ENCODE measurements at regions not wholly inside any gene's neighbourhood (a gene's known extent, or its start where the extent isn't known, plus 50 kb on each side); places are given as distances from the start of the nearest gene placed in this dataset.
"Not testable (repeated sequence)": the region's sequence is repeated elsewhere in the genome, so short reads cannot be mapped to it uniquely, and the experiment has no call there.

DNA sequence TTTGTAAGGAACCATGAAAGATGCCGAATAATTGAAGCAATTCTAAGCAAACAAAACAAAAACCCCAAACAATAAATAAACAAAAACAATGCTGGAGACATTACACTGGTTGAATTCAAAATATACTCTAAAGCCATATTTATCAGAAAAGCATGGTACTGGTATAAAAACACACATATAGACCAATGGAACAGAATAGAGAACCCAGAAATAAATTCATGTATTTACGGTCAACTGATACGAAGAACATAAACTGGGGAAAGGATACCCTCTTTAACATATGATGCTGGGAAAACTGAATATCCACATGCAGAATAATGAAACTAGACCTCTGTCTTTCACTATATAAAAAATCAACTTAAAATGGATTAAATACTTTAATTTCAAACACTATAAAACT, 214.3 kb upstream of the PDZRN3 start:
- no peak for DNase-seq

DNA sequence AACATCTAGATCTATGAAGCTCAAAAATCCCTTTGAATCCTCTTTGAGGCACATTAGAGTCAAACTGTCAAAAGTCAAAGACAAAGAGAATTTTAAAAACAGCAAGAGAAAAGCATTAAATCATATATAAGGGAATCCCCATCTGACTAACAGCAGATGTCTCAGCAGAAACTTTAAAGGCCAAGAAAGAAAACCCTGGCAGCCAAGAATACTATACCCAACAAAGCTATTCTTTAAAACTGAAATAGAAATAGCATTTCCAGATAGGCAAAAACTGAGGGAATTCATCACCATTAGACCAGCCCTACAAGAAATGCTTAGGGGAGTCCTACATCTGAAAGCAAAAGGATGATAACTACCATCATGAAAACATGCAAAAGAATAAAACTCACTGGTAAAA, 211.2 kb upstream of the PDZRN3 start:
- DNase-seq, result no peak

DNA sequence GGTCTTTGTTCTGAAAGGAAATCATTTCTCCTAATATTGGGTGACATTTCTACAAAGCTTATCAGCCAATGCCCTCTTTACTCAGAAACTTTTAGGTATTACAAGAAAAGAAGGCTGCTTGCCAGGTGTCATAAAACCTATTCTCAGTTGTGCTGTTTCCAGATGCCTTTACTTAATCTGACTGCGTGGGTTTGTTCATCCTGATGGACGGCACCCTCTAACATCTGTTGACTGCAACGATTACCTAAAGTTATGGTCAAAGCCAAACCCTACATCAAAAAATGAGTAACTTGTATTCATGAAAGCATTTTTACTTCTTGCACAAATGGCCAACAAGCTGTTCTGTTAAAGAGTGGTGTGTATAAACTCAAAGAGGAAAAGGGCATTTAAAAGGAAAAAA, 207.7 kb upstream of the PDZRN3 start:
- DNase-seq, result no peak

DNA sequence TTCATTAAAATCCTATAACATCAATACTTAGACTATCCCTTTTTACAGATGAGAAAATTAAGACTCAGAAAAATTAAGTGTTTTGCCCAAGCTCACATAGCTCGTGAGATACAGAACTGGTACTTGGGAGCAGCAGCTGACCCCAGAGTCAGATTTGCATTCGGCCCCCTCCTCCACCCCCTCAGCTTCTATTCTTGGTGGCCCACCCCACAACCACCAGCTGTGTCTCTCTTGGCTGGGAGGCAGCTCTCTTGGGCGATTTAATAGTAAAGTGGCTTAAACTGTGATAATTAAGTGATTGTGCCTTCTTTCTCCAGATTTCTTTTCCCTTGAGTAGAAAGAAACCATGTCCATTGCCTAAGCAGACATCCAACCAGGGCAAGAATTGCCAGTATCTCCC, 203.6 kb upstream of the PDZRN3 start:
- DNase-seq, result no peak

DNA sequence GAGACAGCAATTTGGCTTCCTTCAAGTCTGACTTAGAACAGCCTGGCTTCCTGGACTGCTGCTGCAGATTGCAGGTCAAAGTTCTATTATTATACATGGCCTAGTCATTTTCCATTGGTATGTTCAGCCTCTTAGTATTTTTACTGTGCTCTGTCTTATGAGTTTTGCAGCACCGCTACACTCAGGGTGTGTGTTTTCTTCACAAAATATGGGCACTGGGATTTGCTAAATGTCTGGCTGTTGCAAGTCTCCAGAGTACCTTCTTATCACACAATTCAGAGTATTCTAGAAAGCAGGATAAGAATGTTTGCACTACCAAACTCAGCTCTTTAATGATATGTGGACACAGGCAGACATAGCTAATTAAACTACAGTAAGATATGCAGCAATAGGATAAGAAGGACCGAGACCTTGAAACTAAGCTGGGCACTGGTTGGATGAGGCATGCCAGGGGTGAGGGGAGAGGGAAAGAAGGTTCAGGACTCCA, 203.0 kb upstream of the PDZRN3 start:
- no peak for DNase-seq

DNA sequence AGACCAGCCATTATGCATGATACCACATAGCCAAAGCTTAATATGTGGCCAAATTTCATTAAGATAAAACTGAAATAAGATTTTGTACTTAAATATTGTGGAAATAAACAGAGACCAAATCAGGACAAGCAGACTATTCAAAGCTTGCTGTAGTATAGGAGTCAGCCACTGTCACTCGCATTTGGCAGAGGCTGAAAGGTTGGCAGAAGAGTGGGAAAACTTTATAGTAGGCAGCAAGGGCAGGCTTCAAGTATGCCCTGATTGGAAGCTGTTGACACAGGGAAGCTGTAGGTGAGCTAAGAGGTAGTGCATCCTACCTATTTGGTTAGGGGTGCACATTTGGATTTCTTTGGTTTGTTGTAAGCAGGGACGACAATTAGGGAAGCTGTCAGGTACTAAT, 202.5 kb upstream of the PDZRN3 start:
- DNase-seq, result no peak

GRCh38 chr3:73820896-73821295, 196.2 kb upstream of the PDZRN3 start:
- DNase-seq, result not testable (repeated sequence)

GRCh38 chr3:73820431-73820830, 195.7 kb upstream of the PDZRN3 start:
- DNase-seq, result no peak

- DNase-seq, result no peak
These were observed 191.2 kb upstream of the PDZRN3 start for GRCh38 chr3:73815966-73816365.

DNA sequence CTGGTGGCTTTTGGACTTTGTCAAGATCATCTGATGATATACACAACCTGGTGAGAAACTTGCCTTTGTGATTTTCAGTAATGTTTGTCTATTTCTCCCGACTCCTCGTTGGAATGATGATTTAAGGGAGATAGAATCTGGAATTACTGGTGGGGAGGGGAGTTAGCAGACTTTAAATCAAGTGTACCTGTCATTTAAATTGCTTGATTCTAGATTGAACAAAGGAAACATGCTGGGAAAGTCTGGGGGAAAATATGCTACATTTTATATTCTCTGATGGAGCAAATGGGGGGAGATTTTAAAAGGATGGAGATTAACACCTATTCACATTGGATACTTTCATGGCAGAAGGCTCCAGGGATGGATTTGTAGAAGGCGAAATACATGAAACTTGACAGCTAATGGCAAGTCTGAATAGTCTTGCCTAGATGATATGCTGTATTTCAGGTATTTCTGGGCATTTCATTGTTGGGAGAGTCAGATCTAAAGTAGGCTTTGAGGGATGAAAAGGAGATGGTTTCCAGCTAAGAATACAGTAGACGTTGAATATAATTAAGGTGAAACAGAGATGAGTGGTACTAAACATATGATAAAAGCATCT, 189.1 kb upstream of the PDZRN3 start:
- DNase-seq, result no peak

DNA sequence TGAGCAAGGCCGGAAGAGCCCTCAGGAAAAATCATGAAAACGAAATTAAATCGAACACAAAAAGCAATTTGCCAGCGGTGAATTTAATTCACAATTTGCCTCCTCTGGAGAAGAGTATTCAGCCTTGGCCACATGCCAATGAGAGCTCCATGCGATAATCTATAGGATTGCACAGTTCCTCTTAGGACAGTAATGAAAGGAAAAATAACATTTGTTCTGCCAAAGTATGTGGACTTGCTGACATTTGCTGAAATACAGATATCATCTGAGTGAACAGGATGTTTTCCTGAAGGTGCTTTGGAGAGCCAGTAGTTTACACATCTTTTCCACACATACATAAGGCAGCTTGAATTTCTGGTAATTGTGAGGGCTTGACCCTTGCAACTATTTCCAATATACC, 188.6 kb upstream of the PDZRN3 start:
- DNase-seq, result no peak

GRCh38 chr3:73812054-73812453, 187.3 kb upstream of the PDZRN3 start:
- DNase-seq, result no peak

GRCh38 chr3:73808862-73809509, 184.2 kb upstream of the PDZRN3 start:
- DNase-seq, result no peak

GRCh38 chr3:73805435-73805834, 180.7 kb upstream of the PDZRN3 start:
- DNase-seq, result no peak

DNA sequence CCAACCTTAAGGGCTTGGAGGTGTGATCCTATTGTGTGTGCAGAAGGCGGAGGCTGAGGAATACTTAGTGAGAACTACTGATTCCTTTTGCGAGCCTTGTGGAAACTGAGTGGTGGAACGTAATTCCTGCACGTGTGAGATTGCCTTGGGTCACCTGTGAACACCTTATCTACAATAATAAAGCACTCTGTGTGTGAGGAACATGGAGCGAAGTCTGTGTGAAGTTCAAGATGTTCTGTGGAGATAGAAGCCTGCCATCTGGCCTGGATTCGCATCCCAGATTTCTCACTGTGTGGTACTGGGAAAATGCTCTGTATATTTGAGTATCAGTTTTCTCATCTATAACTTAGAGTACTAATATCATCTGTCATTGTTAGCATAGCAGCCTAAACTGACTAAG, 179.5 kb upstream of the PDZRN3 start:
- no peak for DNase-seq

DNA sequence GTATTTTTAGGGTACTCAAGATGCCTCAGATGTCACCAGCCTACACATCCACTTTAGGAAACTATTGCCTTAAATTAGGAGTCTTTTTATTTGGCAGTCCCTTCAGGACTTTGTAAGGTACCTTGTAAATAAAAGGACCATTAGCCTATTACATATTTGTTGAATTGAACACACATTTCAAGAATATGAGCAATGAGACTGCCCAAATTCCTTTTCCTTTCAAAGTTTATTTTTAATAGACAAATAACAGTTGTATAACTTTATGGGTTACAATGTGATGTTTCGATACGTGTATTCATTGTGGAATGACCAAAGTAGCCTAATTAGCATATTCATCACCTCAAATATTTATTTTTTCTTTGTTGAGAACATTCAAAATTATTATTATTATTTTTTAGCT, 176.7 kb upstream of the PDZRN3 start:
- no peak for DNase-seq

DNA sequence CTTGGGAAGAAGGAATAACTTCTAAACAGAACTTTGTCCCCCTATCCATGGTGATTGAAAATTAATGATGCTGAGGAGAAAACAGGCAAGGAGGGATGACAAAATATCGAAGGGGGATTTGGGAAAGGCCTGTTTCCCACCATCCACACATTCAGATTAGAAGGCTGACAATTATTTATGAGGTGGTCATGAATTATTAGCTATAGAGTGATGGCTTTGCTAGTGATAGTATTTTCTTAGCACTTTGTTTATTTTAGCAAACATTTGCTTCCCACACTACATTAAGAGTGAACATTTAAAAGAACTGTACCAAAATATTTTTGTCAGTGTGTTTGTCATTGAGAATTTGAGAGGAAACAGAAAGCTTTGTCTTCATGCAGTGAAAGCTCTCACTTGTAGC, 172.6 kb upstream of the PDZRN3 start:
- DNase-seq, result no peak

DNA sequence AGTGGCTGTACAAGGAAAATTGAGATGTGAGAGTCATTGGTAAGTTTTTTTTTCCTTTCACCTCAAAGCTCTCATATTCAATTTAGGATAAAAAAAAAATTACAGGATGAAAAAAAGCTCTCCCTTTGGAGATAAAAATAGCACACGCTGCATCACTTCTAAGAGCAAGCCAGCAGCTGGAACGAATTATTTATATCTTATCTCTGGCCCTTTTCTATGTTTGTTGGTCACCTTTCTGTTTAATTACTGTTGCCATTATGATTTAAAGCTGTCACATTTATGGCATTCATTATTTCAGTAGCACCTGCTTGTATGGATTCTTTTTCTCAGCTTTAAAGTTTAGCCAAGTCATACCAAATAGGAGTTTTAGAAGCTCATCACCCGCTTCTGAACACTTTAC, 171.6 kb upstream of the PDZRN3 start:
- no peak for DNase-seq

DNA sequence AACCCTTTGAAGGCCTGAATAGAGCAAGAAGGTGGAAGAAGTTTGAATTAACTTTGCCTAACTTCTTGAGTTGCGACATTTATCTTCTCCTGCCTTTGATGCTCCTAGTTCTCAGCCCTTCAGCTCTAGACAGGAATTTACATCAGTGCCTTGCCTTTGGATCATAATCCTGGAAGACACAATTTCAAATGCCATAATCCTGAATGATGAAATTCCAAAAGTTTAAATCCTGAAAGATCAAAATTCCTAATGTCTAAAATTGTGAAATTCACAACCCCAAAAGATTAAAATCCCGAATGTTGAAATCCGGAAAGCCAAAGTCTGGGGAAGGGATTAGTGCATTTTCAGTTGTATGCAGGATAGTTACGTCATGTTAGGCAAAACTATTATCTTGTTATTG, 166.6 kb upstream of the PDZRN3 start:
- no peak for DNase-seq

DNA sequence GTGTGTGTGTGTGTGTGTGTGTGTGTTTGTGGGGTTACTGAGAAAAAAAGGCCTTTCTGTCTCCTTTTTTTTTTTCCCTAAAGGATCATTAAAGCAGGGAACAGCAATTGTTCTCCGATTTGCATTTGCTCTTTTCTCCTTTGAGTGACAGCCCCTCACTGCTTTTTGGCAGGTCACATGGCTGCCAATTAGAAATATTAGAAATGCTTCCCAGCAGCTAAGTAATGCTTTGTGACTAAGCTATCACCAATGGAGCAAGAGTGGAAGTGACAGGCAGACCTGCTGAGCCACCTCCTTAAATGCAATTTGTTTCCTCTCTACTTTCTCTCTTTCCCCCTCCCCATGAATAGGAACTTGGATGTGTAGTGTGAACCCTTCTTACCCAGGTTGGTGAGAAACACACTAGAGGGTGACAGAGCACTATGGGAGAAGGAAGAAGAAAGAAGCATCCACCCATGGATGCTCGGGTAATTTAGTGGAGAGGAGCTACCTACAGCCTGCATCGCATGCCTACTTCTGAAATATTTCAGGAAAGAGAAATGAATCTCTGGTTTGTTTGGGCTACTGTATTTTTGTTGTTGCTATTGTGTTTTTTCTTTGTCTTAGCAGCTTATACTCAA, 165.2 kb upstream of the PDZRN3 start:
- no peak for DNase-seq

DNA sequence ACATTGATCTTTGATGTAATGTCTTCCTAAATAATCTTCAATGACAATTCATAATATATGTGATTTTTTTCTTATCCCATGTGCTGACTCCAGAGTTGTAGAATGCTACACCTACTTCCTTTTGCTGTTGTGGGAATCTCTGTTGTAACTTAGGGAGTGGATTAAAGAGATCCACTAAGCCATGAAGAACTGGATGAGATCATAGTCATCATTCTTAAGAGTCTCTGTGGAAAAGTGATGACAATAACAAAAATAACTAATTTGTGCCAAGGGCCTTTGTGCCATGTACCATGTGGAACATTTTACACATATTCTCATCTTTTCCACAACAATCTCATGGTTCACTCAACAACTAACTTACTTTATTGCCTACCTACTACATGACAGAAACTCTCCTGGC, 162.9 kb upstream of the PDZRN3 start:
- DNase-seq, result no peak

GRCh38 chr3:73786998-73787397, 162.3 kb upstream of the PDZRN3 start:
- DNase-seq, result no peak

- no peak for DNase-seq
These were observed 161.6 kb upstream of the PDZRN3 start for GRCh38 chr3:73786321-73786807.

DNA sequence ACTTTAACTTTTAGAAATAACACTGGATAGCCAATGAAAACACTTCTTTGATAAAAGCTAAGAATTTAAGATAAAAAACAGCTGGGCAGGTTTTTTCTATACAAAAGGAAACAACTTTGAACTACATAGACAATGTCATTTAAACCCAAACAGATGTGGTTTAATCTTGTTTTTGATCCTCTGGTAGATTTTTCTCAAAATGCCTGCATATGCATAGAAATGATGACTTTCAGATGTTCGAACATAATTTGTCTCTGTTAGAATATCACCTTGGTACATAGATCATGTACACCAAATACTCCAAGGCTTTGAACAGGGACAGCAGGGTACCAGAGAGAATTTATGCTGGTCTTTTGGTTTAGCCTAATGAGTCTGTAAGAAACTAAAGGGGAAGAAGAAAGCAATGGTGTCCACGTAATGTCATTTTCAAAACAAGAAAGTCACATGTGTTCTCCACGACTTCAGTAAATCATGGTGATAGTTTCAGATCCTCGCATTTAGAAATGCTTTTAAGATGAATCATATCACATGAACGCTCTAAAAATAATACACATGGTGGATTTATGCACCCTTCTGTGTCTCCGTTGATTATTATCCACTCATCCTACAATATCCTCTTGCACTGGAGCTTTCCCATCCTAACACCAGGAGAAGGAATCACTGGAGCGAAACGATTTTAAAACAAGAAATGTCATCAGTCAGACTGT, 160.1 kb upstream of the PDZRN3 start:
- DNase-seq, result no peak
